ENCODE measurements at regions not wholly inside any gene's neighbourhood (a gene's known extent, or its start where the extent isn't known, plus 50 kb on each side); places are given as distances from the start of the nearest gene placed in this dataset.

DNA sequence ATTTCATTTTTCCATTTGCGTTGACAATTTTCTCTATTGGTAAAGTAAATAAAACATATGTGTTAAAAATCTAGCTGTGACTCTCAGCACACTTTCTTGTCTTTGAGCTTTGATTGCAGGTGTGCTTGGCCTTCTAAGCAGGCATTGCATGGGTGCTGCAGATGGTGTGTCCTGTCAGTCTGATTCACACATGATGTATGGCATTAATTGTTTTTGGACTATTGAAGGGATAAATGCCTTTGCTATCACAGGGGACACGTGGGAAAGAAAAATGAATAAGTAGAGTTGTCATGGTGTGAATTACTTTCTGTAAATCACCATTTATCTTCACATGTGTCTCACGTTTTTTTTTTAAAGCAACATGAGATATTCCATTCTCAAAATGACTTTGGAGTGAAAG, 211.3 kb upstream of the NAV3 start:
- no peaks in the 10 kb centered on the region for H3K27me3 ChIP-seq (ENCODE audit: insufficient read depth, low read length)
- H3K4me3 ChIP-seq (ENCODE audit: low read length), result no peak overlapping the region
- H3K4me1 ChIP-seq (ENCODE audit: insufficient read depth, low read length), result no peaks in the 10 kb centered on the region
- H3K9me3 ChIP-seq (ENCODE audit: low read depth, low read length), result no peaks in the 10 kb centered on the region

DNA sequence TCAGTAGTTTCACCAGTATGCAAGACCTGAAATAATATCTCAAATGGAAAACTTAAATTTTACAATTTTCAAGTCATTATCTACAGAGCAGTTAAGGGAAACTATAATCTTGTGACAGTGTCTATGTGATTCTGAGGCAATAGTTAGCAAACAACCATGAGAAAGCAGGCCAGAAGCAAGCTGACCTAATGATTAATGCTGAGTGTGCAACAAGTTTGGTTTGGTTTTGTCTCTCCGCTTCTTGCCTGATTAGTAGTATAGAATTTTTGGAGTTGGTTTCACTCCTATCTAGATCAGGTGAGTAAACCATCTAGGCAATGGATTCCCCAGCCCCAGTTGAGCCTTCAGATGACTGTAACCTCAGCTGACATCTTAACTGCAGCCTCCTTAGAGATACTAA, 212.9 kb upstream of the NAV3 start:
- Histone ChIP-seq H3K27me3 (ENCODE audit: insufficient read depth, low read length) (no peaks in the 10 kb centered on the region), H3K9me3 (ENCODE audit: low read depth, low read length) (no peaks in the 10 kb centered on the region), H3K4me3 (ENCODE audit: low read length) (no peak overlapping the region), H3K4me1 (ENCODE audit: insufficient read depth, low read length) (no peaks in the 10 kb centered on the region)

DNA sequence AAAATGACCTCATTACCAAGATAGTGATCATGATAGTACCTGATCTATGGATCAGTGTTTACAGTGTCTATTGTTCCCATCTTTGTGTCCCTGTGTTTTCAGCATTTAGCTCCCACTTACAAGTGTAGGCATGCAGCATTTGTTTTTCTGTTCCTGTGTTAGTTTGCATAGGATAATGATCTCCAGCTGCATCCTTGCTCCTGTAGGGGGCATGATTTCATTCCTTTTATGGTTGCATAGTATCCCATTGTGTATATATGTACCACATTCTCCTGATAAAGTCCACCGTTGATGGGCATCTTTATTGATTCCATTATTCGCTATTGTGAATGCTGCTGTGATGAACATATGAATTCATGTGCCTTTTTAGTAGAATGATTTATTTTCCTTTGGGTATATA, 215.4 kb upstream of the NAV3 start:
- Histone ChIP-seq H3K9me3 (ENCODE audit: low read depth, low read length) (no peaks in the 10 kb centered on the region), H3K4me1 (ENCODE audit: insufficient read depth, low read length) (no peaks in the 10 kb centered on the region), H3K4me3 (ENCODE audit: low read length) (no peak overlapping the region), H3K27me3 (ENCODE audit: insufficient read depth, low read length) (no peaks in the 10 kb centered on the region)

DNA sequence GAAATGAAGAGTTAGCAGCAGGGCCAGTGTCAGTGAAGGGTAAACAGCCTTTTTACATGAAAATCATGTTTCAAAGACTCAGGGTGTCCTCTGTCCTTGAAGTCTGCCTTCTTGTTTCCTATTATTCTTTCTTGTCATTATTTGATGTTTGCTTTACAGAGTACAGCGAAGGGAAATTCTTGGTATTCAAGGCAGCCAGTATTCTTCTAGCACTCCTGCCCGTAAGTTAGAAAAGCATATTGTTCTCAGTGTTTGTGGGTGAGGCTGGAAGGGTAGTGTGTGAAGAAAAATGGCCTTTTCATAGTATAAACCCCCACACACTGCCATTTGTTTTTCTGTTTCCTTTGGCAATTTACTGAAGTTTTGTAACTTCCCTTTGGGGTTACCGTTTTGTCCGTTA, 217.3 kb upstream of the NAV3 start:
- no peaks in the 10 kb centered on the region for H3K27me3 ChIP-seq (ENCODE audit: insufficient read depth, low read length)
- H3K4me1 ChIP-seq (ENCODE audit: insufficient read depth, low read length), result no peaks in the 10 kb centered on the region
- H3K4me3 ChIP-seq (ENCODE audit: low read length), result no peak overlapping the region
- no peaks in the 10 kb centered on the region for H3K9me3 ChIP-seq (ENCODE audit: low read depth, low read length)

DNA sequence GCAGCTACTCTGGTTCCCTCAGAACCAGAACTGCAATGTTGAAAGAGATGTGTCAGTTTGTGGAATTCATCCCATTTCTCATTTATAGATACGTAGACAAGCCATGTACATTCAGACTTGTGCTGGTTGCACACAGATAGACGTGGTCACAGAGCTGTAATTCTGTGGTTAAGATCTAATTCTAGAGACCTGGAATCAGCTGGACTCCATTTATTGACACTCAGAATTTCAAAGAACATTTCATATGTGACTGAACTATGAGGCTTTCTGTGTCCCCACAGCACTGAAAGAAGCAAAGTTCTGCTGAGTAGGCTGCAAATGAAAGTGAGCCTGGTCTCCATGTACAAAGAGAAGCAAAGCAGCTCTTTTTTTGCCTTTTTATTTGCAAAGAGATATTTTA, 220.2 kb upstream of the NAV3 start:
- Histone ChIP-seq H3K27me3 (ENCODE audit: insufficient read depth, low read length) (no peaks in the 10 kb centered on the region), H3K4me1 (ENCODE audit: insufficient read depth, low read length) (no peaks in the 10 kb centered on the region), H3K9me3 (ENCODE audit: low read depth, low read length) (no peaks in the 10 kb centered on the region), H3K4me3 (ENCODE audit: low read length) (no peak overlapping the region)

DNA sequence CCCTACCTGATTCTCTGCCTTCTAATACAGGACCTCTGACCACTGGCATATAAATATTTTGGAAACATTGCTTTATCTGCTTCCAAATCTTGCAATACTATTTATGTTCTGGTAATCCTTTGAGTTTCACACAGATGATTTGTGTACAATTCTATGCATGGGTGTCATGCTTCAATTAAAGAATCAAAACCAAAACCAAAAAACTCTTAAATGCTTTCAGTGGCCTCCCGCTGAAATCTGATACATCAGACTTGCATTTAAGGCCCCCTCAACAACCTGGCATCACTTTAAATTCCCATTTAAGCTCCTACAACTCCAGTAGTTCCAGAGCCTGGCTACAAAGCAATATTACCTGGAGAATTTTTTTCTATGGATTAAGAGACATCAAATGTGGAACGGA, 221.7 kb upstream of the NAV3 start:
- no peaks in the 10 kb centered on the region for H3K9me3 ChIP-seq (ENCODE audit: low read depth, low read length)
- no peaks in the 10 kb centered on the region for H3K4me1 ChIP-seq (ENCODE audit: insufficient read depth, low read length)
- no peak overlapping the region for H3K4me3 ChIP-seq (ENCODE audit: low read length)
- H3K27me3 ChIP-seq (ENCODE audit: insufficient read depth, low read length), result no peaks in the 10 kb centered on the region

DNA sequence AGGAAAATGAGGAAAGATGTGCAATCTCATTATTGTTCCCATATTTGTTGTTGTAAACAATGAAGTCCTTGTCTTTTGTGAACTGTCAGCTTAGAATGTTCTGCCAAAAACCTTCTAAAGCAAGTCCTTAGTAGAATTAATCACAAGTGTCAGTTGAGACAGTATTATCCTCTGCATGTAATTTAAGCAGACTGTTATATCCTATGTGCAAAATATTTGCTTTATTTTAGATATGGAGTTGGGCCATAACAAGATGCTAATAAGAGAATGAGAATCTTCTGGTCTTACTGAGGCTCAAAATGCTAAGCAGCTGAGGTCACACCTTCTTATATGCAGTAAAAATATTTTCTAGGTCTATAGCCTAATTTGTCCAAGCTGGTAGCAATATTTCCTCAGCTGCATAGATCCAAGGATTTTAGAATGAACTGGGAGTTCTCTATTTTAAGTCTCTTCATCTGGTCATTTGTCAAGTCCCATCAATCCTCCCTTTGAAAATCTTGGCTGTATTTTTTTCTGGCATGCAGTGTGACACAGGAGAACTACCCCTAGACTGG, 222.3 kb upstream of the NAV3 start:
- H3K9me3 ChIP-seq (ENCODE audit: low read depth, low read length), result no peaks in the 10 kb centered on the region
- no peaks in the 10 kb centered on the region for H3K27me3 ChIP-seq (ENCODE audit: insufficient read depth, low read length)
- no peak overlapping the region for H3K4me3 ChIP-seq (ENCODE audit: low read length)
- H3K4me1 ChIP-seq (ENCODE audit: insufficient read depth, low read length), result no peaks in the 10 kb centered on the region

DNA sequence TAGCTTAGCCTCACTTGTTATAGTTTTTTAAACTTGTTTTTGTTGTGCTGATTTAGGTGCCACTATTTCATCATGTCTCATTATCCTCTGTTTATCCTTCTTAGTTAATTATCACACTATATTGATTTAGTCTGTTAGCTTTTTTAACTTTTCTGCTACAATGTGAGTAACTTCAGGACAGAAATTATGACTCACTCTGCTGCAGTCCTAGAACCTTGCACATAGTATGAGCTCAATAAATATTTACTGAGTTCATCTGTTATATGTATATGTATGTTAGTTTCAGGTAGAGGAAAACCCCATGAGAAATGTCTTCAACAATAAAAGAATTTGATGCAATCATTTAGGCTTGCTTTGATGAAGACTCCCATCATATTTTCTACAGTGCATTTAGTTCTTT, 224.3 kb upstream of the NAV3 start:
- H3K4me1 ChIP-seq (ENCODE audit: insufficient read depth, low read length), result no peaks in the 10 kb centered on the region
- no peak overlapping the region for H3K4me3 ChIP-seq (ENCODE audit: low read length)
- no peaks in the 10 kb centered on the region for H3K27me3 ChIP-seq (ENCODE audit: insufficient read depth, low read length)
- H3K9me3 ChIP-seq (ENCODE audit: low read depth, low read length), result no peaks in the 10 kb centered on the region

DNA sequence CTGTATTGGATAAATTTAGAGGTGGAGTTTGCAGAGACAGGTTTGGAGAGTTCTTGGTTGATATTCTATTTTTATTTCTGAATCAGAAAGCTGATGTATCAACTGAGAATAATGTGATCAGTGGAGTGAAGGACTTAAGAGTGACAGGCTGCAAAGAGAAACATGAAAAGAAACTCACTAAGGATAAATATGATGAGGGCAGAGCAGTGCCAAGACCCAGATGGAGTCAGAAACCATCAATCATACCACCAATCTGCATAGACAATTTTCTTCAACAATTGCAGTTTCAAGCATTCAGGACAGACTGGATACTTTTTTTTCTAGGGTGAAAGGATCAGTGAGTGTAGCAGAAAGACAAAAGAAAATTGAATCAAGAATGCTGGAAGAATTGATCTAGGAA, 226.7 kb upstream of the NAV3 start:
- H3K9me3 ChIP-seq (ENCODE audit: low read depth, low read length), result no peaks in the 10 kb centered on the region
- H3K4me1 ChIP-seq (ENCODE audit: insufficient read depth, low read length), result no peaks in the 10 kb centered on the region
- no peak overlapping the region for H3K4me3 ChIP-seq (ENCODE audit: low read length)
- H3K27me3 ChIP-seq (ENCODE audit: insufficient read depth, low read length), result no peaks in the 10 kb centered on the region

DNA sequence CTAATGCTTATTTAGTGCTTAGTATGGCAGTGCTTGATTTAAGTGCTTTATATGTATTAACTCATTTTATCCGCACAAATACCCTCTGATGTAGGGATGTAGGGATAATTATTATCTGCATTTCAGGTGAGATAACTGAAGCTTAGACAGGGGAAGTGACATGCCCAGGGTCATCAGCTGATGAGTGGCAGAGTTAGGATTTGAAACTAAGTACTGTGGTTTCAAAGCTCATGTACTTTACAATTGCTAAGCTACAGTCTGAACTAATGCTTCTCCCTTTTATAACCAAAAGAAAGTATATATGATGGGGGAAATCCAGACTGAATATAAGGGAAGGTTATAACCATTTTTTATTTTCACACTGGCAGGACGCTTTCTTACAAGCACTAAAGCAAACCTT, 229.6 kb upstream of the NAV3 start:
- H3K4me1 ChIP-seq (ENCODE audit: insufficient read depth, low read length), result no peaks in the 10 kb centered on the region
- no peaks in the 10 kb centered on the region for H3K9me3 ChIP-seq (ENCODE audit: low read depth, low read length)
- H3K4me3 ChIP-seq (ENCODE audit: low read length), result no peak overlapping the region
- H3K27me3 ChIP-seq (ENCODE audit: insufficient read depth, low read length), result no peaks in the 10 kb centered on the region

DNA sequence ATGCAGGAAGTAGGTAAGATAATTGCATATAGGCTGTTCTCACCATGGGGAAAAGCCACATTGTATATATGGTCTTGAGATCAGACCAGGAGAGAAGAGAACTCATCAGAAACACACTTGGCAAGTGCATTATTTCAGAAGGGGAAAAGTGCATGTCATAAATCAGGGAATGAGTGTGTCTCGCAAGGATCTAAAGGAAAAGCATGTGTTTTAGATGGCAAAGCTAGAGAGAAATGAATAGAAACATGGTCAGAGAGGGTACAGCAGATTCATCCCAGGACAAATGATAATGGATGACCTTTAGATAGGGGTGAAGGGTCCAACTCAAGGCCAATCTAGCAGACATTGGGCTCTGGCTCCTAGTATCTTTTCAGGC, 230.2 kb upstream of the NAV3 start:
- Histone ChIP-seq H3K27me3 (ENCODE audit: insufficient read depth, low read length) (no peaks in the 10 kb centered on the region), H3K4me1 (ENCODE audit: insufficient read depth, low read length) (no peaks in the 10 kb centered on the region), H3K9me3 (ENCODE audit: low read depth, low read length) (no peaks in the 10 kb centered on the region), H3K4me3 (ENCODE audit: low read length) (no peak overlapping the region)

DNA sequence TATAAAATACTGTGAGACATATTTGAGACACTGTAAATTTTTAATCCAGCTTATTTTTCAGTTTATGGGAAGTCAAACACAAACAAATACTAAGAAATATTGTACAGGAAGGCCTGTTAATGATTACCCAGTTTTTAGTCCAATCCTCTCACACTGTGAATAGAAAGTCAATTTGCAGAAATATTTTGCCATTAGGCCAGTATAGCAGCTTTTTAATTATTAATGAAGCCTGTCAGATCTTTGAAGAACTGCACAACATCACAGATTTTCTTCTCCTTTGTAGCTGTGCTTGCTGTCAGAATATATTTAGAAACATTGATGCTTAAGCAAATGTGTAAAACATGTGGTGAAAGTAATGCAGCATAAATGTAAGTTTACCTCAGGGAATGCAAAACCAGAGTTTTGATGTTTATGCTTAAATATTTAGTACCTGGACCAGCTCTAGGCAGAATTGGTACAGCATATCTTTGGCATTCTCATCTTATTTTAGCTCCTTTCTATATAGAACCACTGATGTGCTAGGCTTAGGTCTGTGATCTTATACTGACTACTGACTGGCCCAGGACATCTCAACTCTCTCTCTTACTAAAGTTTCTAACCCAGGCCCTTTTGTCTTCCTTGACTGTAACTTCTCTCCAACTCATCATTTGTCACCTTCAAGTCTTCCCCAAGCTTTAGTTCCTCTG, 230.8 kb upstream of the NAV3 start:
- H3K27me3 ChIP-seq (ENCODE audit: insufficient read depth, low read length), result no peaks in the 10 kb centered on the region
- H3K4me3 ChIP-seq (ENCODE audit: low read length), result no peak overlapping the region

DNA sequence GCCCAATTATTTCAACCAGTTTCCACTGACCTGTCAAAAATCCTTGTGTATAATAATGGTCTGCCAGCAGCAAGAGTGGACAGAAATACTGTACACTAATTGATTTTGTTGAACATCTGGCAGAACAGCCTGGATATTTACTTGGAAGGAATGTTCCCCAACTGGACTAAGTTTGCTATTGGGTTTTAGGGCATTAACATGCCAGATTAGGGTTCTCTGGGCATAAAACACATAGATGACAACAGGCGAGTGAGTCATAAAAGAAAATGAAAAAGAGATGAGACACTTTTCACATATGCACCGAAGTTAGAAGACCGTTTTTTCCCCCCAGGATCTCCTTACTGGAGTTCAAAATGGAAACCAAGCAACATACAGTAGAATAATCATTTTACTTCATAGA, 236.3 kb upstream of the NAV3 start:
- H3K4me1 ChIP-seq (ENCODE audit: insufficient read depth, low read length), result no peaks in the 10 kb centered on the region
- no peaks in the 10 kb centered on the region for H3K27me3 ChIP-seq (ENCODE audit: insufficient read depth, low read length)
- no peak overlapping the region for H3K4me3 ChIP-seq (ENCODE audit: low read length)
- no peaks in the 10 kb centered on the region for H3K9me3 ChIP-seq (ENCODE audit: low read depth, low read length)

More for the DNA sequence above, 230.8 kb upstream of the NAV3 start:
- Histone ChIP-seq H3K4me1 (ENCODE audit: insufficient read depth, low read length) (no peaks in the 10 kb centered on the region), H3K9me3 (ENCODE audit: low read depth, low read length) (no peaks in the 10 kb centered on the region)

DNA sequence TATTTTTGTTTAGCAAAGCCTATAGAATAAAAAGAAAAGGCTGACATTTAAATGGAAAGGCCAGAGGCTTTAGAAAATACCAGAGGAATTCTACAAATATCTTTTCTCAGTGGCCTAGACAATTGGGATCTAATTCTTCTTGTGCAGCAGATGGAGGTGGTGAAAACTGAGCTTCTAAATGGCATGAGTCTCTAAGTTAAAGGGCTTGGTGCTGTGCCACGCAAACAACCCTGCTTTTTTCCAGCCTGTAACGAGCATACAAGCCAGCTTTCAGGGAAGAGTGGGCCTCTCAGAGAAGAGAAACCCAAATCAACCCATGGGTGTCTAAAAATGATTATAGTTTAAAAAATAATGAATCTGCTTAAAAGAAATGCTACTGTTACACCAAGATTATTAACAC, 237.9 kb upstream of the NAV3 start:
- no peak overlapping the region for H3K4me3 ChIP-seq (ENCODE audit: low read length)
- H3K27me3 ChIP-seq (ENCODE audit: insufficient read depth, low read length), result no peaks in the 10 kb centered on the region
- no peaks in the 10 kb centered on the region for H3K9me3 ChIP-seq (ENCODE audit: low read depth, low read length)
- no peaks in the 10 kb centered on the region for H3K4me1 ChIP-seq (ENCODE audit: insufficient read depth, low read length)

DNA sequence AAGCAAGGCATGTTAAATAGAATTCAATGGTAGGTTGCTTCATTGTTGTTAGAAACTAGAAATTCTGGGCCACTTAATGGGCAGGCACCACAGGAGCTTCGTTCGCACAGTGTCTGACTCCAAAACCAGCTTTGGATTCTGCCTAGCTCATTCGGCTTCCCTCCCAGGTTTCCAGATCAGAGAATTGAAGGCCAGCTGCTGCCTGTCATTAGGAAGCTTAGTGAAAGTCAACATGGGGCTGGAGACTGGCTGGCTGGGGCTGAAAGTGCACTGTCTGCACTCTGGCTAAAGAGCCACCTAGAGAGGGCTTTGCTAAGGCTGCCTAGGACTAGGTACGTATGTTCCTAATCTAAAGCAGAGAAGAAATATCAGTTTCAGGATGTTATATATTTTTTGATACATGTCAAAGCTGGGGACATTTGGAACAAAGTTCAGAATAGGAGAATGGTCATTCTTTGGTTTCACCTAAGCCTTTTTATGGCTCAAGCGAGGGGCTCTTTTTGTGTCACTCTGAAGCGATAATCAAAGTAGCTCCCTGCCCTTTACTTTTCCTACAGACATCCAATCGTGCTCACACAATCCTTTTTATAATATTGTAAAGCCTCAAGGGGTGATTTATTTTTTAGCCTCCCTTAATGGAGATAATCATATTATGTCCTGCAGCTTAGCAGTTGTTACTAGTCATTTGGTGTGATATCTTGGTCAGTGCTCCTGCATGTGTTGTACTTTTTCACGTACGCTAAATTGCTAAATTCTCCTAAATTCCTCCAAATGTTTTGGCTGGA, 238.5 kb upstream of the NAV3 start:
- H3K9me3 ChIP-seq (ENCODE audit: low read depth, low read length), result no peaks in the 10 kb centered on the region
- no peaks in the 10 kb centered on the region for H3K4me1 ChIP-seq (ENCODE audit: insufficient read depth, low read length)
- no peaks in the 10 kb centered on the region for H3K27me3 ChIP-seq (ENCODE audit: insufficient read depth, low read length)
- H3K4me3 ChIP-seq (ENCODE audit: low read length), result no peak overlapping the region

DNA sequence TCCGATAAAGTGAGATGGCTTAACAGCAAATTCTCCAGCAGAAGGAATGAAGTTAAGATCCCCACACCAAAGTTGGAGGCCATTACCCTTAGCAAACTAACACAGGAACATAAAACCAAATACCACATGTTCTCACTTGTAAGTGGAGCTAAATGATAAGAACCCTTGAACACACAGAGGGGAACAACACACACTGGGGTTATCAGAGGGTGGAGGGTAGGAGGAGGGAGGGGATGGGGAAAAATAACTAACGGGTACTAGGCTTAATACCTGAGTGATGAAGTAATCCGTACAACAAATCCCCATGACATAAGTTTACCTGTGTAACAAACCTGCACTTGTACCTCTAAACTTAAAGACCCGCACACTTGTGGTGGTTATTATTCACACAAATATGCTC, 240.4 kb upstream of the NAV3 start:
- no peaks in the 10 kb centered on the region for H3K9me3 ChIP-seq (ENCODE audit: low read depth, low read length)
- no peak overlapping the region for H3K4me3 ChIP-seq (ENCODE audit: low read length)
- H3K27me3 ChIP-seq (ENCODE audit: insufficient read depth, low read length), result no peaks in the 10 kb centered on the region

More for the DNA sequence above, 240.4 kb upstream of the NAV3 start:
- H3K4me1 ChIP-seq (ENCODE audit: insufficient read depth, low read length), result no peaks in the 10 kb centered on the region

Measured in mononuclear cell (primary cell).